K562 (cell line): ENCODE measurements at regions not wholly inside any gene's neighbourhood (a gene's known extent, or its start where the extent isn't known, plus 50 kb on each side); places are given as distances from the start of the nearest gene placed in this dataset.

Experiments used
- CTCF ChIP-seq, 3 experiments: IDR thresholded peaks in 2 of 3; conservative IDR thresholded peaks in 1 of 3; 2 replicates each; pipeline ENCODE4 v1.5.1; 2011 to 2012; ENCODE audit warnings: low read length in 3 of 3, mild to moderate bottlenecking in 3 of 3, control low read depth in 2 of 3, improper control_type of control experiment in 1 of 3, inconsistent platforms in 1 of 3, low read depth in 1 of 3, mixed read lengths in 1 of 3, moderate library complexity in 1 of 3; ENCODE audit not compliant: insufficient read depth in 2 of 3
- FUS ChIP-seq: fragments of 200-400 bp; formaldehyde crosslinking; optimal IDR thresholded peaks from 2 replicates; pipeline ENCODE3; 2017; ENCODE audit warnings: low read depth, low read length
- GABPA ChIP-seq: fragments of 200-800 bp; sonication (Bioruptor generic); conservative IDR thresholded peaks from 2 replicates; pipeline ENCODE4 v1.6.1; 2016; ENCODE audit warnings: low read depth, missing genetic modification characterization, missing compliant biosample characterization
- KDM5B ChIP-seq: fragments of 200-600 bp; sonication (generic); IDR thresholded peaks from 2 replicates; pipeline ENCODE4 v1.6.1; 2012; ENCODE audit warnings: low read depth, mild to moderate bottlenecking, moderate library complexity, low read length, control low read depth, inconsistent platforms; ENCODE audit not compliant: insufficient replicate concordance
- PHF8 ChIP-seq: fragments of 200-600 bp; sonication (generic); IDR thresholded peaks from 2 replicates; pipeline ENCODE4 v1.6.1; 2012; ENCODE audit warnings: mixed run types, mild to moderate bottlenecking, inconsistent platforms, low read length, moderate library complexity, borderline replicate concordance
- PML ChIP-seq: IDR thresholded peaks from 2 replicates; pipeline ENCODE4 v1.6.1; 2012; ENCODE audit warnings: low read length, inconsistent platforms
- SIN3A ChIP-seq, 2 experiments: fragments of 150-350 bp in 1 of 2; IDR thresholded peaks; 2 replicates each; pipeline ENCODE4 v1.6.1; 2011 to 2016; ENCODE audit warnings: borderline replicate concordance in 2 of 2, low read depth in 2 of 2, low read length in 2 of 2, mild to moderate bottlenecking in 2 of 2, moderate library complexity in 2 of 2; ENCODE audit not compliant: control insufficient read depth in 1 of 2
- ZBTB17 ChIP-seq: fragments of 450-650 bp; formaldehyde crosslinking; IDR thresholded peaks from 2 replicates; pipeline ENCODE4 v1.4.0; 2020; ENCODE audit warnings: mild to moderate bottlenecking
- ZNF696 ChIP-seq: fragments of 250-450 bp; sonication (Bioruptor Pico); conservative IDR thresholded peaks from 2 replicates; pipeline ENCODE4 v1.4.0; 2020; ENCODE audit warnings: mild to moderate bottlenecking, moderate library complexity

GRCh38 chr21:35222021-35222420 lies 172.9 kb upstream of the RUNX1 start:
- TF ChIP-seq FUS (no peak), PML (no peak), KDM5B (no peak), GABPA (tag) (no peak), ZBTB17 (CRISPR knock-in tag) (no peak), CTCF (IDR thresholded peaks at IDR 0.05 in 2 of 3, conservative IDR thresholded peaks at IDR 0.05 in 1 of 3; ENCODE audit: insufficient read depth in 2 of 3, low read depth in 1 of 3, low read length in 3 of 3) (no peak), SIN3A (IDR thresholded peaks at IDR 0.05; ENCODE audit: borderline replicate concordance in 2 of 2, control insufficient read depth in 1 of 2, low read depth in 2 of 2, low read length in 2 of 2) (no peak), PHF8 (no peak), ZNF696 (no peak)
